A673 (cell line): ENCODE measurements at regions not wholly inside any gene's neighbourhood (a gene's known extent, or its start where the extent isn't known, plus 50 kb on each side); places are given as distances from the start of the nearest gene placed in this dataset.

ENCODE experiments used
- BruUV-seq: library from RNA; stranded (reverse); fragments of 400-500 nt; replicated peaks from 2 replicates; lab custom pipeline; 2021; lab: Mats Ljungman, UMichigan
- CTCF ChIA-PET: fragments of 300-600 bp; sonication (Branson Sonifier 250); formaldehyde crosslinking; loops from one replicate; lab custom pipeline; 2022; ENCODE audit warnings: antibody characterized with exemption; lab: Charles Lee
- POLR2A ChIA-PET: fragments of 300-600 bp; sonication (Branson Sonifier 250); formaldehyde crosslinking; loops from one replicate; lab custom pipeline; 2022; ENCODE audit warnings: antibody characterized with exemption; ENCODE audit not compliant: low non-redundant PET; lab: Charles Lee
- DNase-seq: peaks from one replicate; pipeline ENCODE4 v3.0.0-alpha.2; 2015; ENCODE audit warnings: low spot score
- H3K27ac ChIP-seq: fragments of 200-600 bp; sonication (generic); 2 replicates; pipeline ENCODE4 v1.5.1; 2016; ENCODE audit warnings: mixed run types, low read depth, mild to moderate bottlenecking, mixed read lengths, antibody characterized with exemption, low read length; ENCODE audit not compliant: poor library complexity, severe bottlenecking
- H3K27me3 ChIP-seq: fragments of 200-600 bp; sonication (generic); replicated peaks from 2 replicates; pipeline ENCODE4 v1.6.1; 2017; ENCODE audit warnings: mixed run types, low read depth, mild to moderate bottlenecking, mixed read lengths, antibody characterized with exemption, low read length; ENCODE audit not compliant: insufficient read depth, poor library complexity
- H3K36me3 ChIP-seq: fragments of 200-600 bp; sonication (generic); 2 replicates; pipeline ENCODE4 v1.6.1; 2016; ENCODE audit warnings: mixed run types, mild to moderate bottlenecking, mixed read lengths, antibody characterized with exemption, low read length; ENCODE audit not compliant: insufficient read depth, poor library complexity, severe bottlenecking
- H3K4me1 ChIP-seq: fragments of 200-600 bp; sonication (generic); 2 replicates; pipeline ENCODE4 v1.6.1; 2017; ENCODE audit warnings: mixed run types, mild to moderate bottlenecking, mixed read lengths, antibody characterized with exemption, low read length; ENCODE audit not compliant: insufficient read depth, poor library complexity, severe bottlenecking
- H3K4me3 ChIP-seq: fragments of 200-600 bp; sonication (generic); 2 replicates; pipeline ENCODE4 v1.5.1; 2016; ENCODE audit warnings: low read depth, mixed run types, mild to moderate bottlenecking, mixed read lengths, low read length; ENCODE audit not compliant: poor library complexity, severe bottlenecking
- H3K9me3 ChIP-seq: fragments of 200-600 bp; sonication (generic); 2 replicates; pipeline ENCODE4 v1.6.1; 2016; ENCODE audit warnings: mixed run types, low read depth, mild to moderate bottlenecking, mixed read lengths, antibody characterized with exemption, low read length; ENCODE audit not compliant: poor library complexity, severe bottlenecking
- EZH2 ChIP-seq: fragments of 200-600 bp; sonication (generic); IDR thresholded peaks from 2 replicates; pipeline ENCODE4 v1.6.1; 2017; ENCODE audit warnings: borderline replicate concordance, low read depth, mild to moderate bottlenecking, mixed read lengths, antibody characterized with exemption, low read length; ENCODE audit not compliant: poor library complexity, severe bottlenecking
- intact Hi-C: fragments of 100-400 bp; cut with micrococcal nuclease; formaldehyde crosslinking; loops from one replicate; pipeline ENCODE4 v1.10.0; 2022; ENCODE audit not compliant: unreplicated experiment
- TF ChIP-seq, protein P1 (sequence below): fragments of 300-800, 200-600 bp; sonication (generic); conservative IDR thresholded peaks from 2 replicates; pipeline ENCODE4 v1.5.1; 2017; ENCODE audit warnings: low read depth, mild to moderate bottlenecking, antibody characterized with exemption, low read length, moderate library complexity, mixed read lengths

DNA sequence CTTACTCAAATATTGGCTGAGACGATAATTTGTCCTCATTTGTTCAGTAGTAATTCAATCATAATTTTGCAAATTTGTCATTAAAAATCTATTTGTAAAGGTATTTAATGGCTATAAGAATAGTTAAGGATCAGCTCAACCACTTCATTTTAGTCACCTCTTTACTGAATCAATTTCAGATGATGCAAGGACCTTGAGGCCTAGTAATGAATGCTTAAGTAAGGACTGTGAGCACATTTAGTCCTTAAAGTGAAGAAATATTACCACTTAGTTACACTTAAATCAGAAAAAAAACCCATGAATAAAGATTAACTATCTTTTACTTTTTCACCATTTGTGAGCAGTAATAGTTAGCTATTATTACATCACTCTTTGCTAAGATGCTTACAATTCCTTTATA, 778.9 kb downstream of the CCDC85A start:
- no peaks in the 10 kb centered on the region for H3K4me1 ChIP-seq
- H3K4me3 ChIP-seq, result no peak overlapping the region
- BruUV-seq, result no TSS peak
- H3K9me3 ChIP-seq, result no peaks in the 10 kb centered on the region
- POLR2A ChIA-PET, result no interaction called here
- intact Hi-C loops, result no loop called here
- no peaks in the 10 kb centered on the region for H3K27me3 ChIP-seq
- no peak overlapping the region for H3K27ac ChIP-seq
- no peaks in the 10 kb centered on the region for H3K36me3 ChIP-seq
- CTCF ChIA-PET, result no interaction called here
- no peak for TF ChIP-seq EZH2
- TF ChIP-seq, protein P1, sequence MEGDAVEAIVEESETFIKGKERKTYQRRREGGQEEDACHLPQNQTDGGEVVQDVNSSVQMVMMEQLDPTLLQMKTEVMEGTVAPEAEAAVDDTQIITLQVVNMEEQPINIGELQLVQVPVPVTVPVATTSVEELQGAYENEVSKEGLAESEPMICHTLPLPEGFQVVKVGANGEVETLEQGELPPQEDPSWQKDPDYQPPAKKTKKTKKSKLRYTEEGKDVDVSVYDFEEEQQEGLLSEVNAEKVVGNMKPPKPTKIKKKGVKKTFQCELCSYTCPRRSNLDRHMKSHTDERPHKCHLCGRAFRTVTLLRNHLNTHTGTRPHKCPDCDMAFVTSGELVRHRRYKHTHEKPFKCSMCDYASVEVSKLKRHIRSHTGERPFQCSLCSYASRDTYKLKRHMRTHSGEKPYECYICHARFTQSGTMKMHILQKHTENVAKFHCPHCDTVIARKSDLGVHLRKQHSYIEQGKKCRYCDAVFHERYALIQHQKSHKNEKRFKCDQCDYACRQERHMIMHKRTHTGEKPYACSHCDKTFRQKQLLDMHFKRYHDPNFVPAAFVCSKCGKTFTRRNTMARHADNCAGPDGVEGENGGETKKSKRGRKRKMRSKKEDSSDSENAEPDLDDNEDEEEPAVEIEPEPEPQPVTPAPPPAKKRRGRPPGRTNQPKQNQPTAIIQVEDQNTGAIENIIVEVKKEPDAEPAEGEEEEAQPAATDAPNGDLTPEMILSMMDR, result no peak
- no peak for DNase-seq

DNA sequence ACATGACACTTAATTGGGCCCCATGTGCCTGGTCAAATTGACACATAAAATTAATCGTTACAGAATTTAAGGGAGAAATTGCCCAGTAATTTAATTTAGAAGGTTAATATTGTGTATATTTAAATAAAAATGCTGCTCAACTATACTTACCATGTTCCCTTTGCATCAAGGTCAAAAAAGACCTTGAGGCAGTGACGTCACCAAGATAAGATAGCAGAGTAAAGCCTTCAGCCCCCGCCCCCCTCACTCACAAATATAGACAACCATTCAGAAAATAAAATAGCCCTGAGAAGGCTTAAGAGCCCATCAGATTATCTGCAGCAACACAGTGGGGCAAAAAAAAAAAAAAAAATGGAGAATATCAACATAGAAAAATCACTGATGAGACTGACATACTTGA, 785.7 kb downstream of the CCDC85A start:
- POLR2A ChIA-PET, result interaction anchor here (0.5 to 0.7 kb wide), 2 partner anchors 15 to 19 kb away, joined by 3 to 23 read pairs; no protein-coding TSS in a partner anchor
- Histone ChIP-seq H3K36me3 (no peaks in the 10 kb centered on the region), H3K4me3 (no peak overlapping the region), H3K27ac (no peak overlapping the region), H3K9me3 (no peaks in the 10 kb centered on the region), H3K27me3 (no peaks in the 10 kb centered on the region), H3K4me1 (no peaks in the 10 kb centered on the region)
- no peak for DNase-seq
- TF ChIP-seq EZH2, result no peak
- TF ChIP-seq, protein P1, result no peak
- intact Hi-C loops, result no loop called here
- BruUV-seq, result no TSS peak
- CTCF ChIA-PET, result no interaction called here

DNA sequence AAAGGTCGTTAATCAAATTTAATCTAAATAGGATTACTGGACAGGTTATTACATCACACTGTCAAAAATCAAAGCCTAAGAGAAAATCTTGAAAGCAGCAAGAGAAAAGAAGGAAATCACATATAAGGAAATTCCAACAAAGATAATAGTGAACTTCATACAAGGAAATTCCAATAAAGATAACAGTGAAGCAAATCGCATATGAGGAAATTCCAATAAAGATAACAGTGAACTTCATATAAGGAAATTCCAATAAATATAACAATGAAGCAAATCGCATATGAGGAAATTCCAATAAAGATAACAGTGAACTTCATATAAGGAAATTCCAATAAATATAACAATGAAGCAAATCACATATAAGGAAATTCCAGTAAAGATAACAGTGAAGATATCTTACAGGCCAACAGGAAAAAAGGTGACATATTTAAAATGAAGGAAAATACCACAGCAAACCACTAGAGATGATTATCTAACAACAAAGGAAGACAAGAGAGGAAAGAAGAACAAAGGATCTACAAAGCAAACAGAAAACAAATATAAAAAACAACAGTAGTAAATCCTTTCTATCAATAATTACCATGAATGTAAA, 787.7 kb downstream of the CCDC85A start:
- Histone ChIP-seq H3K4me3 (no peak overlapping the region), H3K36me3 (no peaks in the 10 kb centered on the region), H3K9me3 (no peaks in the 10 kb centered on the region), H3K4me1 (no peaks in the 10 kb centered on the region), H3K27ac (no peak overlapping the region), H3K27me3 (no peaks in the 10 kb centered on the region)
- POLR2A ChIA-PET, result no interaction called here
- no TSS peak for BruUV-seq
- CTCF ChIA-PET, result no interaction called here
- intact Hi-C loops, result no loop called here
- no peak for DNase-seq
- no peak for TF ChIP-seq EZH2
- TF ChIP-seq, protein P1, result no peak
